ENCODE measurements at regions not wholly inside any gene's neighbourhood (a gene's known extent, or its start where the extent isn't known, plus 50 kb on each side); places are given as distances from the start of the nearest gene placed in this dataset.

GRCh38 chrX:97797076-97797475 is 913.4 kb downstream of the RPA4 start:
- DNase-seq (ENCODE audit: insufficient read length, low spot score) (no peak), FAIRE-seq (no peak)
- TF ChIP-seq CTCF (IDR thresholded peaks at IDR 0.05; ENCODE audit: insufficient read depth, missing control alignments), result no peak

- TF ChIP-seq CTCF (IDR thresholded peaks at IDR 0.05; ENCODE audit: insufficient read depth, missing control alignments), result no peak
- FAIRE-seq (no peak), DNase-seq (ENCODE audit: insufficient read length, low spot score) (no peak)
Observed at GRCh38 chrX:97806238-97806637, 922.5 kb downstream of the RPA4 start.

- FAIRE-seq, result peak; percentile 32
- DNase-seq (ENCODE audit: insufficient read length, low spot score), result no peak
- no peak for TF ChIP-seq CTCF (IDR thresholded peaks at IDR 0.05; ENCODE audit: insufficient read depth, missing control alignments)
Observed at GRCh38 chrX:97806946-97807345, 923.2 kb downstream of the RPA4 start.

GRCh38 chrX:97820170-97820569 is 936.5 kb downstream of the RPA4 start:
- DNase-seq (ENCODE audit: insufficient read length, low spot score), result no peak
- no peak for FAIRE-seq
- no peak for TF ChIP-seq CTCF (IDR thresholded peaks at IDR 0.05; ENCODE audit: insufficient read depth, missing control alignments)

GRCh38 chrX:97828471-97828870 is 944.8 kb downstream of the RPA4 start:
- DNase-seq (ENCODE audit: insufficient read length, low spot score) (no peak), FAIRE-seq (no peak)
- no peak for TF ChIP-seq CTCF (IDR thresholded peaks at IDR 0.05; ENCODE audit: insufficient read depth, missing control alignments)

- TF ChIP-seq CTCF (IDR thresholded peaks at IDR 0.05; ENCODE audit: insufficient read depth, missing control alignments), result no peak
- FAIRE-seq, result no peak
Observed at GRCh38 chrX:97835969-97836368, 952.3 kb downstream of the RPA4 start.

GRCh38 chrX:97841544-97842179 is 958.0 kb downstream of the RPA4 start:
- no peak for TF ChIP-seq CTCF (IDR thresholded peaks at IDR 0.05; ENCODE audit: insufficient read depth, missing control alignments)
- FAIRE-seq, result no peak
- DNase-seq (ENCODE audit: insufficient read length, low spot score), result no peak

More at GRCh38 chrX:97835969-97836368, 952.3 kb downstream of the RPA4 start:
- no peak for DNase-seq (ENCODE audit: insufficient read length, low spot score)
